ENCODE measurements at regions not wholly inside any gene's neighbourhood (a gene's known extent, or its start where the extent isn't known, plus 50 kb on each side); places are given as distances from the start of the nearest gene placed in this dataset.

GRCh38 chr9:17878810-17879370 is 300.0 kb downstream of the SH3GL2 start:
- no peak for TF ChIP-seq MAFK (IDR thresholded peaks at IDR 0.05; ENCODE audit: low read length)
- TF ChIP-seq ETV1 (tag; conservative IDR thresholded peaks at IDR 0.05; ENCODE audit: low read depth), result no peak
- no peak for TF ChIP-seq HDGF (IDR thresholded peaks at IDR 0.05)
- no peak for TF ChIP-seq NBN (IDR thresholded peaks at IDR 0.05; ENCODE audit: low read depth)
- no peak for TF ChIP-seq ZNF324 (CRISPR knock-in tag; IDR thresholded peaks at IDR 0.05)
- no peak for TF ChIP-seq ZNF699 (CRISPR knock-in tag; IDR thresholded peaks at IDR 0.05; ENCODE audit: insufficient replicate concordance)
- no peak for TF ChIP-seq POLR2A (conservative IDR thresholded peaks at IDR 0.05)
- no peak for TF ChIP-seq TBL1XR1 (IDR thresholded peaks at IDR 0.05; ENCODE audit: low read length in 2 of 2)
- TF ChIP-seq PHF21A (IDR thresholded peaks at IDR 0.05; ENCODE audit: borderline replicate concordance, low read depth), result no peak
- no peak for TF ChIP-seq GTF2A2 (tag; IDR thresholded peaks at IDR 0.05)
- no peak for TF ChIP-seq CCAR2 (IDR thresholded peaks at IDR 0.05; ENCODE audit: low read depth, low read length)
- no peak for TF ChIP-seq ZNF217 (CRISPR knock-in tag; IDR thresholded peaks at IDR 0.05)
- TF ChIP-seq ELF2 (CRISPR knock-in tag; IDR thresholded peaks at IDR 0.05), result no peak
- no peak for TF ChIP-seq USF1 (CRISPR knock-in tag; IDR thresholded peaks at IDR 0.05)
- no peak for TF ChIP-seq RCOR1 (IDR thresholded peaks at IDR 0.05; ENCODE audit: borderline replicate concordance in 1 of 2, low read depth in 2 of 2, low read length in 2 of 2)
- no peak for TF ChIP-seq CSDE1 (IDR thresholded peaks at IDR 0.05)
- no peak for TF ChIP-seq ZNF584 (CRISPR knock-in tag; IDR thresholded peaks at IDR 0.05; ENCODE audit: low read depth)
- TF ChIP-seq ILF3 (IDR thresholded peaks at IDR 0.05; ENCODE audit: borderline replicate concordance), result no peak
- no peak for ATAC-seq
- Histone ChIP-seq H3K27ac (ENCODE audit: extremely low read depth, low read depth, low read length) (no peak overlapping the region), H3K9ac (ENCODE audit: insufficient read depth in 1 of 2, low read depth in 2 of 2, low read length in 2 of 2) (no peak overlapping the region), H3K4me1 (replicated peaks in 1 of 2; ENCODE audit: control insufficient read depth in 2 of 2, insufficient read depth in 2 of 2, low read length in 2 of 2) (no peaks in the 10 kb centered on the region), H3K9me3 (replicated peaks; ENCODE audit: control insufficient read depth, insufficient read depth, low read depth, low read length) (no peaks in the 10 kb centered on the region), H3K27me3 (ENCODE audit: control insufficient read depth in 2 of 2, insufficient read depth in 2 of 2, low read length in 2 of 2) (no peaks in the 10 kb centered on the region), H3K36me3 (ENCODE audit: control insufficient read depth, insufficient read depth, low read length) (no peaks in the 10 kb centered on the region), H4K20me1 (replicated peaks; ENCODE audit: control insufficient read depth, insufficient read depth, low read length) (no peaks in the 10 kb centered on the region), H3K79me2 (ENCODE audit: control insufficient read depth, insufficient read depth, low read length) (no peaks in the 10 kb centered on the region), H3K9me1 (ENCODE audit: control insufficient read depth, insufficient read depth, low read length) (no peaks in the 10 kb centered on the region), H3K4me2 (ENCODE audit: insufficient read depth, low read length) (no peak overlapping the region), H2AFZ (ENCODE audit: low read depth, low read length) (no peak overlapping the region), H3K4me3 (no peak overlapping the region)
- intact Hi-C loops (cut with micrococcal nuclease), result no loop called here
- 0% methylated on average over 3 of the region's 3 CpGs for WGBS (ENCODE audit: insufficient coverage, low coverage, missing lambda C conversion rate)
- in situ Hi-C loops (cut with MboI), result no loop called here
- no TSS peak for BruUV-seq (replicated peaks)
- FAIRE-seq, result no peak
- ChIA-PET POLR2A (no interaction called here), CTCF (ENCODE audit: low intra/inter-chr PET ratio) (no interaction called here)
- DNase-seq (ENCODE audit: extremely low read depth in 1 of 4, low spot score in 3 of 4), result no peak

Measured in K562 (cell line).